ENCODE measurements at regions not wholly inside any gene's neighbourhood (a gene's known extent, or its start where the extent isn't known, plus 50 kb on each side); places are given as distances from the start of the nearest gene placed in this dataset.

DNA sequence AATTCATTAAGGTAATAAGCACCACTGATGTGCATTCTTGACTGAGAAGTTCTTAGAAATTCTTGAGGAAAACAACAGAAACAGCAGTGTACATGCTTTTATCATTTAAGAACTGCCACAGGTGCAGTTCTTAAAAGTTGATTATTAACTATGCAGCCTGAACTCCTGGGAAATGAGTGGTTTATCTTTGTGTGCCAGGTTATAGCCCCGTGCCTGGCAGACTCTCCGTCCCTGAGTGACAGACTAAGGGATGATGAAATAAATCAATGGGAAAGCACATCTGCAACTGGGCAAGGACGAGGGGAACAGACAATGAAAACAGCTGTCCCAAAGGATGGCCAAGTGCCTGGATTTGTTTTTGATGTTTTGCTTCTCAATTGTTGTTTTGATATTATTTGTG, 84.4 kb upstream of the SPATA13 start:
- Mint-ChIP-seq H3K27me3 (ENCODE audit: low read depth) (no peaks in the 10 kb centered on the region), H3K4me1 (no peaks in the 10 kb centered on the region), H3K36me3 (no peaks in the 10 kb centered on the region), H3K27ac (no peak overlapping the region), H3K4me3 (no peak overlapping the region), H3K9me3 (no peaks in the 10 kb centered on the region)
- DNase-seq (ENCODE audit: low spot score in 2 of 2, unreplicated experiment in 2 of 2): no peak
- TF ChIP-seq, protein P1, sequence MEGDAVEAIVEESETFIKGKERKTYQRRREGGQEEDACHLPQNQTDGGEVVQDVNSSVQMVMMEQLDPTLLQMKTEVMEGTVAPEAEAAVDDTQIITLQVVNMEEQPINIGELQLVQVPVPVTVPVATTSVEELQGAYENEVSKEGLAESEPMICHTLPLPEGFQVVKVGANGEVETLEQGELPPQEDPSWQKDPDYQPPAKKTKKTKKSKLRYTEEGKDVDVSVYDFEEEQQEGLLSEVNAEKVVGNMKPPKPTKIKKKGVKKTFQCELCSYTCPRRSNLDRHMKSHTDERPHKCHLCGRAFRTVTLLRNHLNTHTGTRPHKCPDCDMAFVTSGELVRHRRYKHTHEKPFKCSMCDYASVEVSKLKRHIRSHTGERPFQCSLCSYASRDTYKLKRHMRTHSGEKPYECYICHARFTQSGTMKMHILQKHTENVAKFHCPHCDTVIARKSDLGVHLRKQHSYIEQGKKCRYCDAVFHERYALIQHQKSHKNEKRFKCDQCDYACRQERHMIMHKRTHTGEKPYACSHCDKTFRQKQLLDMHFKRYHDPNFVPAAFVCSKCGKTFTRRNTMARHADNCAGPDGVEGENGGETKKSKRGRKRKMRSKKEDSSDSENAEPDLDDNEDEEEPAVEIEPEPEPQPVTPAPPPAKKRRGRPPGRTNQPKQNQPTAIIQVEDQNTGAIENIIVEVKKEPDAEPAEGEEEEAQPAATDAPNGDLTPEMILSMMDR (IDR thresholded peaks at IDR 0.05; ENCODE audit: unreplicated experiment): no peak

DNA sequence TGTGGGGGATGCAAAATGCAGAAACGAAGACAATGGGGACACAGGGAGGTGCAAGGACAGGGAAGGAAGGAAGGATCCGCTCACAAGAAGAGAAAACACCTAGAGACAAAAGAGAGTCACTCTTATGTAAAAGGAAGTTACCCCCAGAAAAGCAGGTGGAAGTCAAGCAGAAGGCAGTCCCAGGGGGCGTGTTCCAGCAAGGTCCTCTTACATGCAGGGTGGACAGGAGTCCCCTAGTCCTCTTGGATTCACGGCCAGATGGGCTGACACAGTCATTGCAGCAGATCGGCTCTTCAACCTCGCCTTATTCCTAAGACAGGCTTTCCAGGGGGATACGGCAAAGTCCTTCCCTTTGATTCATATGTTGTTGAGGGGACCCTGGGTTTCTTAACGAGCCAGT, 83.9 kb upstream of the SPATA13 start:
- TF ChIP-seq, protein P1 (IDR thresholded peaks at IDR 0.05; ENCODE audit: unreplicated experiment): no peak
- H3K36me3 Mint-ChIP-seq: no peaks in the 10 kb centered on the region
- no peak overlapping the region for H3K27ac Mint-ChIP-seq
- H3K9me3 Mint-ChIP-seq: no peaks in the 10 kb centered on the region
- no peaks in the 10 kb centered on the region for H3K27me3 Mint-ChIP-seq (ENCODE audit: low read depth)
- H3K4me1 Mint-ChIP-seq: no peaks in the 10 kb centered on the region
- DNase-seq (ENCODE audit: low spot score in 2 of 2, unreplicated experiment in 2 of 2): no peak
- no peak overlapping the region for H3K4me3 Mint-ChIP-seq

DNA sequence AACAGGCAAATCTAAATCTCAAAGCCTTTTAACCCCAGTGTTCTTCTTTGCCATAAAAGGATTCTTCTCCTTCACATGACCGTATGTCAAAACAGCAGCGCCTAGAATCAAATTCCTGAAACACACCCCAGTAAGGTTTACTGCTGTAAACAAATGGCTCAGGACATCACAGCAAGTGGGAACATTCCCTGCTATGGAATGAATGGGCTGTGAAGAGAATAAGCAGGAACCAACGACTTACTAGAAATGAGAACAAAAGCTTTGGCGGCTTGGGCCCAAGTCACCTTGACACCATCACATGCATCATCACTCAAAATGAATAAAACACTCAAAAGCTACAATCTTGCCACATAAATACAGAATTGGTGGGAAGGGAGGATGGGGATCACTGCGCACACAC, 80.4 kb upstream of the SPATA13 start:
- peaks cover 5% of the 10 kb centered on the region for H3K27me3 Mint-ChIP-seq (ENCODE audit: low read depth)
- no peak for DNase-seq (ENCODE audit: low spot score in 2 of 2, unreplicated experiment in 2 of 2)
- no peaks in the 10 kb centered on the region for H3K9me3 Mint-ChIP-seq
- no peak overlapping the region for H3K27ac Mint-ChIP-seq
- no peaks in the 10 kb centered on the region for H3K36me3 Mint-ChIP-seq
- no peaks in the 10 kb centered on the region for H3K4me1 Mint-ChIP-seq
- TF ChIP-seq, protein P1 (IDR thresholded peaks at IDR 0.05; ENCODE audit: unreplicated experiment): no peak
- no peak overlapping the region for H3K4me3 Mint-ChIP-seq

DNA sequence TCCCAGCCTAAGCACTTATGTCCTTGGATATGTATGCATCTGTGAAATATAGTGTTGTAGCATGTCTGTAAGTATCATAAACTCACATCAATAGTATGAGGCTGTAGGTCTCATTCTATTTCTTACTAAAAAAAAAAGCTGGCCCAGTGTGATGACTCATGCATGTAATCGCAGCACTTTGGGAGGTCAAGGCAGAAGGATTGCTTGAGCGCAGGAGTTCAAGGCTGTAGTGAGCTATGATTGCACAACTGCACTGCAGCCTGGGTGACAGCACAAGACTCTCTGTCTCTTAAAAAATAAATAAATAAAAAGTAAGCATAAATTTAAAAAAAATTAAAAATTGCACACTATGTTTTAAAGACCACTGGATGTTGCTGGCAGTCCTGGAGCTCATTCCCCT, 79.1 kb upstream of the SPATA13 start:
- Mint-ChIP-seq H3K27me3 (ENCODE audit: low read depth) (peaks cover 15% of the 10 kb centered on the region), H3K9me3 (no peaks in the 10 kb centered on the region), H3K4me3 (no peak overlapping the region), H3K36me3 (no peaks in the 10 kb centered on the region), H3K27ac (no peak overlapping the region), H3K4me1 (peaks cover 2% of the 10 kb centered on the region)
- TF ChIP-seq, protein P1 (IDR thresholded peaks at IDR 0.05; ENCODE audit: unreplicated experiment): no peak
- DNase-seq (ENCODE audit: low spot score in 2 of 2, unreplicated experiment in 2 of 2): no peak

DNA sequence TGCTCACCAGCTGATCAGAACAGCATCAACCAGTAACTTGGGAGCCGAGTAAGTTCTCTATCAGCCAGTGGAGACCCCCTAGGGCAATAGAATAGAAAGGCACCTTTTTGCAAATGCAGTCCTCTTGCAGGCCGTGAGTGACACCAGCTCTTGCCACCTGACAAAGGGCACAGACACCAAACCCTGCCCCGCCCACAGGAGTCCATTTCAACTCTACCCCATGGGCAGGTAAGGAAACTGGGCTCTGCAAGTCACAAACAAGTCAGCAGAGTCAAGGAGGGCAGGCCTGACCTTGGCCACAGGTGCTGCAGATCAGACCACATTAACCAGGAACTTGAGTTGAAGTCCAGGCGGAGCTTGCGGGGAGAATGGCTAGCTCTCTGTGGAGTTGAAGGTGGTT, 77.4 kb upstream of the SPATA13 start:
- no peaks in the 10 kb centered on the region for H3K36me3 Mint-ChIP-seq
- TF ChIP-seq, protein P1 (IDR thresholded peaks at IDR 0.05; ENCODE audit: unreplicated experiment): no peak
- H3K4me1 Mint-ChIP-seq: peaks cover 11% of the 10 kb centered on the region
- H3K27me3 Mint-ChIP-seq (ENCODE audit: low read depth): peaks cover 15% of the 10 kb centered on the region
- DNase-seq (ENCODE audit: low spot score in 2 of 2, unreplicated experiment in 2 of 2): no peak
- H3K9me3 Mint-ChIP-seq: no peaks in the 10 kb centered on the region
- no peak overlapping the region for H3K4me3 Mint-ChIP-seq
- H3K27ac Mint-ChIP-seq: no peak overlapping the region
